ENCODE measurements at regions not wholly inside any gene's neighbourhood (a gene's known extent, or its start where the extent isn't known, plus 50 kb on each side); places are given as distances from the start of the nearest gene placed in this dataset.

DNA sequence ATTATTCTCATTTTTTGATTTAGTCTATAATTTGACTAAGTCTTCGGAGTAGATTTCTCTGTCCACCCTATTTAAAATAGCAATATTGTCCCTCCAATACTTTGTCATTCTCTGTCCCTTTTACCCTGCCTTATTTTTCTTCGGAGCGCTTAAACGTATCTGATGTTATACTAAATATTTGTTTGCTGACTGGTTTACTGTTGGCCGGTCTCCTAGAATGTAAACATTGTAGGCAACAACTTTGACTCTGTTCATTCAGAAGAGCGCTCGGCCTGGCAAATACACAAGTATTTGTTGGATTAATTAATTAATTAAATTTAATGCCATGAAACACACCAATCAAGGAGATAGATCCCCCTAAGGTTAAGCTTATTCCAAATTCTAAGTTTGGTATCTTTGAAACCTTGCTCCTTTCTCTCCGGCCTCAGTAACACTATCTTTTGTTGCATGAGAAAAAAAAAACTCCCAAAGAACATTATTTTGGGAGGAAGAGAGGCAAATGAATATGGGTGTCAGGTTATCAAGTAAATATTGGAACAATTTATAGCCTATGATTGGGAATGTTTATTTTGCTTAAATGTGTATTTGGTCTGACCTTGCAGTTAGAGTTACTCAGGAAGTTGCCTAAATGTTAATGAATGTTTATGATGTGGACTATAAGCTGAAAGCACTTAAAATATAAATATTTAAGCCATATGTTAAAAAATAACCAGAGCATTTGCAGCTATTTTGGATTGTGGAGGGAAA is 231.1 kb downstream of the SOX4 start:
- DNase-seq, result no peak

DNA sequence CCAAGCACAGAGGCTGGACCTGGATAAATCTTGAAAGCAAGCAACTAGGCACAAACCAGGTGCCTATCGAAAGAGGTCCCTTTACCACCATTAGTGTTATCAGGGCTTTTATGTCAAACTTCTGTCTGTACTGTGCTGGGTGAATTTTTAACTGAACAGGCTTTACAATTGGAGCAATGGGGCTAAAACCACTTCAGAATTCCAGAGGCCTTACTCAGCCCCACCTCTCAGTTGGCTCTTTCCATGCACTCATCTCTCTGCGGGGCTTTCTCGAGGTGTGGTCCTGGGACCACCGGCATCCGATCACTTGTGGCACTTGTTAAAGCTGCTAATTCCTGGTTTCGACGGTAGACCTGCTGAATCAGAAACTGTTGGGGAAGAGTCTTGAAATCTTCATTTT is 232.5 kb downstream of the SOX4 start:
- DNase-seq, result no peak

DNA sequence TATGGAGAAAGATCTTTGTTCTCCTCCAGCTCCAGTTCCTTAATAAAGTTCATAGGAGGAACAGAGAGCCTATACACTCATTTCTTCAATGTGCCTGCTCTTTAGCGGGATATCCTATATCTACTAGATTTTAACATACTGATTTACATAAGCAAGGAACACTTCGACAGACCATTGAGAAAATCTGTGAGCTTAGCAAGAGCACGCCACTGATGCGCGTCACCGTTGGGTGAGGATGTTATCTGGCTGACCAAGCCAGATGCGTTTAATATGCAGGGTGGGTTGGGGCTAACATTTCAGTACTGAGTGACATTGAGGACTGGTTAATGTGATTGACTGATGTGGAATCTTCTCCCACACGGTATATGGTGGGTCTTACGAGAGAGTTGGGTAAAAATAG is 233.4 kb downstream of the SOX4 start:
- DNase-seq, result no peak

DNA sequence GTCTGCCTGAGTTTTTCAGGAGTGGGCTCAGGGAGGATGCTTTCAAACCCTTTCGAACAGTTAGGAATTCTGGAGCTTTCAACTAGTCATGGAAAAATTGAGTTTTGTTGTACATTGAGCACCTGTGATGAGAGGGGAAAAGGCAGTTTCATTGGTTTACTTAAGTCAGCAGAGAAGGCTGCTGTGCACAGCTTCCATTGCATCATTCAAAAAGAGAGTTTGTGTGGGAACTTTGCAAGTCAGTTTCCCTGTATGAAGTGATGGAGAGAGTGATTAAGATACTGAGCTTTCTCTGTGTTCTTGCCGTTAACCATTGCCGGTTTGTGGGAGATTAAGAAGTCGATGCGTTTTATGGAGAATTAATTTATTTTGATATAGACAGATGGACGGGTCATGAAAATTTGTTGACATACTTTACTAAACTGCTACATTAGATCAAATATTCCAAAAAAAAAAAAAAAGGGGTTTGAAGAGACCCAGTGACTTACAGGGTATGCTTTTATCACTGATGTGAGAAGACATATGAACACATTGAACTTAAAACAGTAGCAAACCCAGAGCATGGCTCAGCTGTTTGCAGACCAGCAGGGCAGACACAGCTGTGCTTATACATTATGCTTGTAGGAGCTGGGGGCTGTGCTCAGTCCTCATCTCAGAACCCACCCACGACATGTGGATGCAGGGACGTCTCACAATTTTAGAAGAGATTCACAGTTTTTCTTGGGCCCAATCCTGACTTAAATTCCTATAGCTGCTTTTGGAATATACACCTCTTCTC is 234.1 kb downstream of the SOX4 start:
- no peak for DNase-seq

DNA sequence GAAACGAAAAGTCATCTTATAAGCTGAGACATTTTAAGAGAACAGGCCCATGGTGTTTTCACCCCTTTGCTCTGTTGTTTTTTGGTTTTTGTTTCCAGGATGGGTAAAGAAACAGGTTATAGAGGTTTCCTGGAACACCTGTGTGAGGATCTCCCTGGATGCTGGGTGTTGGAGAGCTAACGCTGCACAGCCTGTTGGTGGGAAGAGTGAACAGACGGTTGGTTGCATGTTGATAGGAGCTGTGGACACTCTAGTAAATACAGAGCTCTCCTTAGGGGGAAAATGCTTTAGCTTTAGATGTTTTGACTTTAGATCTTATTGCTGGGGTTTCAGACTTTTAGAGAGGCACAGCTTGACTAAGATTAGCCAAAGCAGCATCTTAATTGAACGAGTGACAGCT is 235.2 kb downstream of the SOX4 start:
- no peak for DNase-seq

DNA sequence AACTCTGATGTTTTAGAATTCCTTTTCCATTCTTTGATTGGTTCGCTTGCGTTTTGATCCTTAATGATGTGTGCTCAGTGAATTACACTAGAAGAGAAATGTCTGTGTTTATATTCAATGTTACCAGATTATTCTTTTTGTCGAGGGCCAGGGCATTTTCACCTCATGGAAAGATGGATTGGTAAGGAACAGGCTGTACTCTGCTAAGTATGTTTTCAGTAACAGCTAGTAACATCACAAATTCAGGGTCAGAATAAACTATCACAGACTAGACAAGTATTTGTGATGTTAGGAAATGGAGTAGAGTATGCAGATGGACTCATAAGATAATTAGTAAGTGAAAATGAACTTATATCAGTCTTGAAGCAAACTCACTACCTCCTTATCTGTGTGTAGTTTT is 235.6 kb downstream of the SOX4 start:
- no peak for DNase-seq

DNA sequence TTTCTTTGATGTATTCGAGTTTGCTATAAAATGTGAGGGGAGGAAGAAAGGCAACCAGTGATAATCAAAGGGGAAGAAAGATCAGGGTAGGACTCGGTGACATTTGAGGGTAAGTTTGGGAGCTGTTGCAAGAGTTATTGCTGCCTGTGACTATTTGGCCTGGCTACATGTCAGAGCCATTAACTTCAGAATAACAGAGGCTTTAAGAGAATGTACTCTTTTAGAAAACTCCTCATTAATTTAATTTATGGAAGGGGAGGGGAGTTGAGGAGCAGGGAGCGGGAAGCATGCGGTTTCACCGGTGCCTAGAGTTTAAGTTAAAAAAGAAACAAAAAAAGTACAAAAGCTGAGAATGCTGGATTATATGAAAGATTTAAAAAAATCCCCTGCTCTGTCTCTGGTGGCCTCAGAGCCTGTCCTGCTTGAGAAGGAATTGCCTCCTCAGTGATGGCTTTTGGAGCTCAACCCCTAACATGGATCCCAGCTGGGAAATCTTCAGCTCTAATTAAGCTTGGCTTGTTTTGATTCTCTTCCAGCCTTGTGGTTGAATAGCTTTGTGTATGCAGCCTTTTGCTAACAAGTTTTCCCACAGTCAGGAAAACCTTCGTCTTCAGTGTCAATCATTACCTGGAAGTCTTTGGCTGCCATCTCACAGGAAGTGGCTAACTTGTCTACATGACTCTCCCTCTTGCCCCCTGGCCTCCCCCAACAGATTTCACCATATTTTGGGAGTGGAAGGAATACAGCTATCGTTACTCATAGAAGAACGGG is 238.2 kb downstream of the SOX4 start:
- DNase-seq, result no peak

DNA sequence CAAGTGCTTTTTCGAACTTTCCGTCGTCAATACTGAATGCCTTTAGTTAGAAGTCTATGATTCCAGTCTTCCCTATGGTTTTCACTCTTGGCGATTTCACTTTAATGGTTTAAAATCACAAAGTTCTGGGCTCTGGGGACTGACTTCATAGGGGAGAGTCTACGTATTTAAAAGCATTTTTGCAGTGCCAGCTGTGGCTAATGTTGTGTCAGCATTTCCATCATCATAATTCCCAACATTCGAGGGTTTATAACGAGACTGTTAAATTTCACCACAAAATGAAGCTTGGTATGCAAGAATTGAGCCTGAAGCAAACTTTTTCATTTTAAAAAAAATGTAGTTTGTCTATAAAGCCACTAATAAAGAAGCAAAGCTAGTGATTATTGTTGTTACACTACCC is 242.7 kb downstream of the SOX4 start:
- no peak for DNase-seq

DNA sequence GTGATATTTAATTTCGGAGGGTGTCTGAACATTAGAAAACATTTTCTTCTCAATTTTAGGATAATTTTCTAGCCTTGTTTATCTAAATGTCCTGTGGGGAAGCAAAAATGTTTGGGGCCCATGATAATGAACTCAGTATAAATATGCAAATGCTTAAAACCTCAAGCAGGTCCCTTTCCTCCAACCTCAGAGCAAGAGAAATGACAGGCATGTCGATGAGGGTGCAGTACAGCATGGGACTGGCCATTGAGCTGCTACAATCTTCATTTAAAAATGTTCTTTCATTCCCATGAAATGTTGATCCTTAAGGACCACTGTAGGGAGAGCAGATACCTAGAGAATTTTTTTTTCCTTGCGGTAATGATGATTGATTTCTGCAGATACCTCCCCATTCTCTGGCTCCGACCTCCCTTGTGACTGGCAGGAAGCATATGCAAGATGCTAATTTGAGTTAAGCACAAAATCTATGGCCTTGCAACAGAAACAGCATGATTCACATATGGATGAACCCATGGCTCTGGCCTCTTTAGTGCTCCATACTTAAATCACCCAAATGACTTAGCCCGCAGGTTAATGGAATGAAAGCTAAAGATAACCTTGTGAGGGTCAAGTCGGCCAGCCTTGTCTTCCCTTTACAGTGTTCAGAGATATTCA is 243.3 kb downstream of the SOX4 start:
- DNase-seq, result no peak

DNA sequence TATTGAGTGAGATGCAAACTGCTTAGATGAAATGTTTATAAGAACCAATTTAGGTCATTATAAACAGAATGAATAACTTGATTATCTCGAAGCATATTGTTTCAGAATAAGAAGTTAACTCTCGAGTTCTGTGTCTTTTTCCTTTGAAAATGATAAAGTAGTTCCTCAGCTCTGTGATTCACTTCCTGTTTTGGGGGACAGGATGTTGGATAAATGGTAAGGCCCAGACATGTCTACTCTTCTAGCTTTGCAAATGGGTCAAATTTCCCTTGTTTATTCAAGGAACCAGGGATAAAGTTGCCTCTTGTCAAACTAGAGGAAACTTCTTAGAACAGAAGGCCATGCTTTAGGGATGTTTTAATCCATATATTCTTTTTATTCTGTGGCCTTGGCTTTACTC is 246.9 kb downstream of the SOX4 start:
- DNase-seq, result no peak

DNA sequence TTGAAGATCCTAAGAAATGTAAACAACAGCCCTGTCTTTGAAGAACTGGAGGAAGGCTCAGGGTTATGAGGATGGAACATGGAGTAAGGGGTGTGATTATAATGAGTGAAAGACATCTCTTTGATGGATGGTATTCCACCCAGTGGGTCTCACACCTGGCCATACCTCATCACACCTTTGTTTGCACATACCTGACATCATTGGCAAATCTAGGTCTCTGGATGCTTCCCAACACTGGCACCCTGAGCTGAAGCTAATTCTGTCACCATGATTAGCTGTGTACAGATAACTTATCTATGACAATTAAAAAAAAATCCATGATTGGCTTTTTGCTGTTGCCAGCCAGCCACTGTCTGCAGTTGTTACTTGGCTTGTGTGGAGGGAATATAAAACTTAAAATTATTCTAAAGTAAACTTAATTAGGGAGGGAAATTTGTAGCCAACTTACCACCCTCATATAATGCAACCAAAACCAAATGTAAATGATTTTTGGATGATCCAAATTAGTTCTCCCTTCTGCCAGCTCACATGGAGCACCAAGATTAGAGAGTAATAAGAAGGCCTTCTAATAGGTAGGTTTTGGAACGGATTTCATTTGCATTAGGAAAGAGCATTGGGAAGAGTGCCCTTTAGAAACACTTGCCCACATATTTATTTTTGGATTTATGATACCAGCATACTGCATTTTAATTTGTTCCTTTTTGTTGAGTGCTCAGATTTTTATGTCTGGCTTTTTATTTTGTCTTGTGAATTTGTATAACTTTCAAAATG is 249.5 kb downstream of the SOX4 start:
- DNase-seq, result no peak

DNA sequence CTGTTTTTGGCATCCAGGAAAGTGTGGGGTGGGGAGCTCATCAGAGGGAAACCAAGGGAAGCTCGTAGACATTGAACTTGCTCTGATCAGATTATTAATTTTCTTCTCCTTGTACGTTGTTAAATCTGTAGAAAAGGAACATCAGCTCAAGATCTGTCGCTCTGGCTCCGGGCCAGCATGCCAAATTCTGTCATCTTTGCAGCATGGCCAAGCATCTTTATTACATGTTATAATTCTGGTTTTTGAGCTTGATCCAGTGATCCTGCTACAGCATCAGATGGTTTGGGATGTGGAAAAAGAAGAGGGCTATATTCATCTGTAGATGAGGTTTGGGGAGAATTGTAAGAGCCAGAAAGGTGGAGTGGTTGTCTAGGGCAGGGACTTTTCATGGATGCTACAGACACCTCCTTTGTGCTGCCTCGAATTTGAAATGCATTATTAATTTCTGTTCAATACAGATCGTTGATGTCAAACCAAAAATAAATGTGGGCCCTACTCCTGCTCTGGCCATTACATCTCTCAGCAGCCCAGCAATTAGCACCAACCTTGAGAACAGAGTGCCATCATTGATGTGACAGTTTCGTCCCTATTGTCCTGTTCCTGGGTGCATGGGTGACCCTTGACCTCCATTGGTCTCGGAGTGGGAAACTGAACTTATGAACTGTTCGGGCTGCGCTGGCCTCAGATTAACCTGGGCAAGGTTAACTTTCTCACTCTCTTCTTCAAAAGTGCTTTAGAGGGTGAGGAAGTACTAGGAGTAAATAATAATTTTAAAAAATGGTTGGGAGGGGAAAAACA is 250.8 kb downstream of the SOX4 start:
- no peak for DNase-seq

DNA sequence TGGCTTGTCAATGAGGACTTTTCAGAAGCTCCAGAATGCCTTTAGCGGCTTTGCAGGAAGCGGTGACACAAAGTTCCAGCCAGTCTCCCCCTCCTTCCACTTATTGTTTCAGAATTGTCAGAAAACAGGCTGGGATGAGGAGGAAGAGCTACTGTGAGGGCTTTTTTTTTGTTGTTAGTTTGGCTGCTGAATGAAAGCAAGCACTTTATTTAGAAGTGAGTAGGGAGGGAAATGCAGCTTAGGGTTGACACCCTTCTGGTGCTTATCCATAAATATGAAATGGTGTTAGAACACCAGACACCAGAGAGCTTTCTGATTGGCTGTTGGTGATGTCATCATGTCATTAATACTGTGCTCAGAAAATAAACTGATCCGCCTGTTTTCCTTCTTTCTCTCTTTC is 251.5 kb downstream of the SOX4 start:
- DNase-seq, result no peak

DNA sequence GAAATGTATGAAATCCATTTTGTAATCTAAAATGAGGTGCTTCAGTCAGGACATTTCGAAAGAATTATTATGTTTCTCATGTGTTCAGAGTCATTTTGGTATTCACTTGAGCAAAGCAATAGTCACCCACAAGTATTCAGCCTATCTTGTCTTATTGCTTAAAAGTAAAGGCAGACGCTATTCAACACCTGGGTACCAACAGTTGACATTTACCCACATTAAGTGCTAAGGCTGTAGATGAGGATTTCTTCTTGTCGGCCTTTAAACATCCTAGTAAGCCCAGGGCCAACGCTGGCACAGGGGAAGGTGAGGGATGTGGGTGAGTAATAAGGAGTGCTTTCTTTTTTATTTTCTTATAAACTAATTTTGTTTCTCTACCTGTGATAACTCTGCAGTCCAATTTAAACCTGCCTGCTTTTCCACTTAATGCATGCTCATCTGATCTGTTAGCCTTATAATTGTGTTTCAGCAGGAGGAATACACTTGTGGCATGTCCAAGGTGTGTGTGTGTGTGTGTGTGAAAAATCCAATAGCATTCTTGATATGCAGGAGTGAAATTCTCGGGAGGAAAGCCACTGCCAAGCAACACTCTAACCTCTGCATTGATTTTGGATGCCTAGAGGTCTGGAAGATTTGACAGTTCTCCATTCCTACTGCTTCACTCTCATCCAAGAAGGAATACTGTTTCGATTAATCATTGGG is 252.0 kb downstream of the SOX4 start:
- no peak for DNase-seq

DNA sequence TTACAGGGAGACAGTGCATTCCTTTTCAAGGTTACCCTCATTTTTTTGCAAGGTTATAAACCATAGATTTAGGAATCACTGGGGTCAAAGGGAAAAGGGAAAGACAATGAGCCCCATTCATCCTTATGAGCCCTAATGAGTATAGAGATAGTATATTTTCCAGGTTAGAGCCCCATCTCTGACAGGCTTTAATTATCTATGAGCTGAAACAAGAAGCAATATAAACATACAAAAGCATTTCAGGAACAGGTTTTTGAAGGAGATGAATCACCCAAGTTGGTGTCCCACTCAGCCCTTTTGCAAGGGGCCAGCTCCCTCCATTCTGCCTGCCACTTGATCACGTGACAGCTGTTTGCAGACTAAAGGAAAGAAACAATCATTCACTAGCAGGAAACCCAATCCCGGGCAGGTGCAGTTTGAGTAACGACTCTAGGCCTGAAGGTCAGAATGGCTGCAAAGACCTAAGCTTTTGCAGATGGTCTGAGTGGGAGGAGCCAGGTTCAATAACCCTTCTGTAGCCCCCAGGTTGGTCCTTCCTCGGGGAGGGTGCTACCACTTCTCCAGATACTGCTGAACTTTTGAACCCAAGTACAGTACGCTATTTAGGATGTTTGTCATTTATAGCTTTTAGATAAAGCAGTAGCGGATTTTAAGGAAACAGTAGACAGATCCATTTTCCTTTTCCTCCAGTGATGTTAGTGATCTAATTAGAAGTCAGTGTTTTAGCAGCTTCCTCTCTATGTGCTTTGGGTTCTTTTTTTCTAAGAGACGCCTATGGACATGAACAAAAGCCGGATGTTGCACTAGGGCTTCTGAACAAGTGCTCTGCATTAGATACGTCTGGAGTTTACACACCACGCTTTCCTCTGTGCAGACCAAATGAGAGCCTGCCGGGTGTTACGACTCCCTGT is 253.2 kb downstream of the SOX4 start:
- DNase-seq, result peak; percentile 77

DNA sequence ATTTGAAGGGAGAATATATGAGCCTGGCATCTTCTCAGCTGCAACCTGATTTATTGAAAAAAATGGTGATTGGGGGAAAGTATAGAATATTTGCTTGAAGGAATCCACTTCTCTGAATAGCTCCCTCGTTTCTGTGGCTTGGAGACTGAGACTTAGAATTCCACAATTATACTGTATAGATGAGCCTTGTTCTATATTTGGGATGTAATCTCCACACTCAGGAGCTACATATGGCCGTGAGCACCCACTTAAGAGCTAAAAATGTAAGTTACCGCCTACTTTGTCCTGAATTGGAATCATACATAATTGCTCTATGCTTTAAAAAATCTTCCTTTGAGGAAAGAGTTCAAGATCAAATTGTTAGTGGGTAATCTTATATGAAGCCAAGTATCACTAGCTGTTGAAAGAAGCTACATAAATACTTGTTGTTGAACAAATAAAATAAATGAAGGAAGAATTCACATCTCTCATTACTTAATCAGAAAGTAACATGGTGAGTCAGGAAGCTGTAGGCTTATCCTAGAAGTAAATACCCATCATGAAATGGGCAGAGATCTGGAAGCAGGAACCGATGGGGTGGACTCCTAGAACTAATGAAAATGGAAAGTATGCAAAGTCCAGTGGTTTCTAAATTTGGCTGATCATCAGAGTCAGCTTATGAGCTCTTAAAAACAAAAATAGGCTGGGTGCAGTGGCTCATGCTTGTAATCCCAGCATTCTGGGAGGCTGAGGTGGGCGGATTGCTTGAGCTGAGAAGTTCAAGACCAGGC is 254.3 kb downstream of the SOX4 start:
- DNase-seq, result no peak

DNA sequence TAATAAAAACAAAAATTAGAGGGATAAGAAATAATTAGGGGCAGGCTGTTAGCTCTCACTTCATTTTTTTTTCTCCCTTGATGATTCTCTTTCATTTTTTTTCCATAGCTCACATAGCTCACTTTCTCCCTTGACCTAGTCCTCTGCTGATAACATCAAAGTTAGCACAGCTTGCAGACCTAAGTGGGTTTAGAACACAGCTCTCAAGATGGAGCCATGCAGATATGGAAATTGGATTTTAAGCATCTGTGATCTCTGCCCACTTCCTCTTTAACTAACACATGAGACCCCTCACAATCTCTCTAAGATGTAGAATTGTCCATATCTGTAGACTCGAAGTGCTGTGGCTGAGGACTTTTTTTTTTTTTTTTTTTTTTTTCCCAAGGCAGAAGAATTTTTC is 257.1 kb downstream of the SOX4 start:
- DNase-seq, result no peak

DNA sequence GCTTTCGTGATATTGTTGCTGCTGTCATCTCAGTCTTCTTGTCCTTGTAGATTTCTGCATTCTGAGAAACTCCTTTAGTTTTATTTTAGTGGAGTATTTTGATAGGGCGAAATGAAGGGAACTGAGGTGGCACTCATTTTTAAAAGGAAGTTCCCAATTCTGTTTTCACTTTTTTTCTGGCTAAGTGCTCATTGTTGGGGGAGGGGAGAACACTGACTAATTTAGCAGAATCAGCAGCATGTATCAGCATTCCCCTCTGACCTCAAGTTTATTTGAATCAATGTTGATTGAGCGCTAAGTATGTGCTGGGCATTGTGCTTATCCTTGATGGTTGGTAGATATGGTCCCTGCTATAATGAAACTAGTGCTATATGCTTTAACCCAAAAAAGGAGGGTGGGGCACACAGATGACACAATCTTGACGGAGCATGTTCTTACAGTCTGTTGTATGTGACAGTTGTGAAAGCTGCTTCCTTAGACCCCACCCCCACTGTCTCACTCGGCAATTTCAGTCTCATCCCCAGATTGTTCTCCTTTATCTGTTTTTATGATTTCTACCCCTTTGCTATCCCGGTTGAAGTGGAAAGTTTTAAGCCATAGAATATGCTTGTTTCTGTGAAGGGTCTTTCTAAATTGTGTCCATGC is 262.4 kb downstream of the SOX4 start:
- no peak for DNase-seq

DNA sequence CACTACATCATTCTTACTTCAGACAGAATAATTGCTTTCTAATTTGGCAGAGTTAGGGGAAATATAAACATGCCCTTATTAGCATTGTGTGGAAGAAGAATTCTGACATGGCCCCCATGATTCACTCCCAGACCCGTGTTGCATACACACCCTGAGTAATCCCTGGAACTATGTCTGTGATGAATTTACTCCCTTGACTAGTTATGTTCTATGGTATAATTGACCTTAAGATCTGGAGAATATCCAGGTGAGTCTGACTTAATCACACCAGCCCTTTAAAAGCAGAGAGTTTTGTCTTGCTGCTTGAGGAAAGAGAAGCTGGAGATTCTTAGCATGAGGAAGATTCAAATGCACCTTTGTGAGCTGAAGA is 262.9 kb downstream of the SOX4 start:
- no peak for DNase-seq
